ENCODE measurements at regions not wholly inside any gene's neighbourhood (a gene's known extent, or its start where the extent isn't known, plus 50 kb on each side); places are given as distances from the start of the nearest gene placed in this dataset.

- DNase-seq (ENCODE audit: low spot score), result no peak
- Histone ChIP-seq H3K27ac (ENCODE audit: low read depth, low read length, poor library complexity, severe bottlenecking) (no peak overlapping the region), H2AFZ (ENCODE audit: low read length) (no peak overlapping the region), H3K79me2 (ENCODE audit: insufficient read depth, low read depth, low read length) (no peaks in the 10 kb centered on the region), H3K9me3 (ENCODE audit: low read length) (no peaks in the 10 kb centered on the region), H3K36me3 (ENCODE audit: insufficient read depth, low read length) (no peaks in the 10 kb centered on the region), H3K4me1 (ENCODE audit: insufficient read depth, low read length, poor library complexity, severe bottlenecking) (no peaks in the 10 kb centered on the region), H3K4me2 (ENCODE audit: low read length) (no peak overlapping the region), H4K20me1 (ENCODE audit: insufficient read depth, low read length) (no peaks in the 10 kb centered on the region), H3K9me2 (ENCODE audit: insufficient read depth, low read length) (no peaks in the 10 kb centered on the region), H3K4me3 (ENCODE audit: low read depth, low read length, poor library complexity, severe bottlenecking) (no peak overlapping the region)
- intact Hi-C loops (cut with micrococcal nuclease; ENCODE audit: unreplicated experiment), result no loop called here
- TF ChIP-seq CTCF (conservative IDR thresholded peaks at IDR 0.05; ENCODE audit: low read length) (no peak), EZH2phosphoT487 (IDR thresholded peaks at IDR 0.05; ENCODE audit: borderline replicate concordance, low read depth, low read length) (no peak)
- ChIA-PET POLR2A (interaction anchor here (0.6 to 0.7 kb wide), 2 partner anchors 12 to 64 kb away, joined by 3 read pairs; no protein-coding TSS in a partner anchor), CTCF (ENCODE audit: unreplicated experiment) (no interaction called here)
- no TSS peak for BruUV-seq (replicated peaks)
These were observed 945.6 kb upstream of the ARRDC3 start for GRCh38 chr5:92328584-92329259.

- ChIA-PET POLR2A (no interaction called here), CTCF (ENCODE audit: unreplicated experiment) (no interaction called here)
- Histone ChIP-seq H3K27ac (ENCODE audit: low read depth, low read length, poor library complexity, severe bottlenecking) (no peak overlapping the region), H4K20me1 (ENCODE audit: insufficient read depth, low read length) (no peaks in the 10 kb centered on the region), H3K9me2 (ENCODE audit: insufficient read depth, low read length) (no peaks in the 10 kb centered on the region), H3K4me1 (ENCODE audit: insufficient read depth, low read length, poor library complexity, severe bottlenecking) (no peaks in the 10 kb centered on the region), H3K9me3 (ENCODE audit: low read length) (no peaks in the 10 kb centered on the region), H2AFZ (ENCODE audit: low read length) (no peak overlapping the region), H3K36me3 (ENCODE audit: insufficient read depth, low read length) (no peaks in the 10 kb centered on the region), H3K79me2 (ENCODE audit: insufficient read depth, low read depth, low read length) (no peaks in the 10 kb centered on the region), H3K4me2 (ENCODE audit: low read length) (no peak overlapping the region), H3K4me3 (ENCODE audit: low read depth, low read length, poor library complexity, severe bottlenecking) (no peak overlapping the region)
- intact Hi-C loops (cut with micrococcal nuclease; ENCODE audit: unreplicated experiment), result no loop called here
- DNase-seq (ENCODE audit: low spot score), result no peak
- BruUV-seq (replicated peaks), result no TSS peak
- TF ChIP-seq CTCF (conservative IDR thresholded peaks at IDR 0.05; ENCODE audit: low read length), result no peak
- no peak for TF ChIP-seq EZH2phosphoT487 (IDR thresholded peaks at IDR 0.05; ENCODE audit: borderline replicate concordance, low read depth, low read length)
These were observed 937.3 kb upstream of the ARRDC3 start for GRCh38 chr5:92320446-92320845.

DNA sequence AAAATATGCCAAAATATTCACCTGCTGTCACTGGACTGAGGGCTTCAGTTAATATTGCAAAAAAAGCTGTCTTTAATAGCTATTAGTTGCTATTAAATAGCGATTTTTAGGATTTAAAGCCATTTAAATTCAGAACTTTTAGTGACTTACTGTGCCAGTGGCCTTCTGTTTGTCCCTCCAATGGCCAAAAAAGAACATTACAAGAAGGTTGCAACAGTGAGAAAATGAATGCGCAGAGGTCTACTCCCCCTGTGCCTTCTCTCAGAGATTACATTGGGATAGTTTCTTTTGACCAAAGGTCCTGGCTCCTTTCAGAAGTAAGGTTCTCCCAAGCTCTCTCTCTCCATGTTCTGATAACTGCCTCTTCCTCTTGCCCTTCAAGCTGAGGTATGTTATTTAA is 930.3 kb upstream of the ARRDC3 start:
- DNase-seq (ENCODE audit: low spot score), result no peak
- Histone ChIP-seq H3K4me1 (ENCODE audit: insufficient read depth, low read length, poor library complexity, severe bottlenecking) (no peaks in the 10 kb centered on the region), H2AFZ (ENCODE audit: low read length) (no peak overlapping the region), H3K4me3 (ENCODE audit: low read depth, low read length, poor library complexity, severe bottlenecking) (no peak overlapping the region), H3K27ac (ENCODE audit: low read depth, low read length, poor library complexity, severe bottlenecking) (no peak overlapping the region), H3K36me3 (ENCODE audit: insufficient read depth, low read length) (no peaks in the 10 kb centered on the region), H3K79me2 (ENCODE audit: insufficient read depth, low read depth, low read length) (no peaks in the 10 kb centered on the region), H4K20me1 (ENCODE audit: insufficient read depth, low read length) (no peaks in the 10 kb centered on the region), H3K9me3 (ENCODE audit: low read length) (no peaks in the 10 kb centered on the region), H3K9me2 (ENCODE audit: insufficient read depth, low read length) (no peaks in the 10 kb centered on the region), H3K4me2 (ENCODE audit: low read length) (no peak overlapping the region)
- intact Hi-C loops (cut with micrococcal nuclease; ENCODE audit: unreplicated experiment), result no loop called here
- ChIA-PET CTCF (ENCODE audit: unreplicated experiment) (no interaction called here), POLR2A (no interaction called here)
- no TSS peak for BruUV-seq (replicated peaks)
- TF ChIP-seq EZH2phosphoT487 (IDR thresholded peaks at IDR 0.05; ENCODE audit: borderline replicate concordance, low read depth, low read length) (no peak), CTCF (conservative IDR thresholded peaks at IDR 0.05; ENCODE audit: low read length) (no peak)

Measured in OCI-LY7 (cell line).